IPS-NIHi7 (cell line): ENCODE measurements at regions not wholly inside any gene's neighbourhood (a gene's known extent, or its start where the extent isn't known, plus 50 kb on each side); places are given as distances from the start of the nearest gene placed in this dataset.
"Not testable (repeated sequence)": the region's sequence is repeated elsewhere in the genome, so short reads cannot be mapped to it uniquely, and the experiment has no call there.

ENCODE experiments used
- DNase-seq: peaks from one replicate; pipeline ENCODE4 v3.0.0; 2012; ENCODE audit warnings: mixed read lengths; ENCODE audit errors: extremely low spot score

GRCh38 chr5:102554082-102554481, 55.3 kb upstream of the SLCO6A1 start:
- DNase-seq, result no peak

GRCh38 chr5:102554728-102555127, 55.9 kb upstream of the SLCO6A1 start:
- peak; percentile 10 for DNase-seq

GRCh38 chr5:102561894-102562760, 63.3 kb upstream of the SLCO6A1 start:
- DNase-seq, result peak; percentile 70

- no peak for DNase-seq
Observed at GRCh38 chr5:102570747-102571146, 71.9 kb upstream of the SLCO6A1 start.

- no peak for DNase-seq
Observed at GRCh38 chr5:102578362-102578761, 79.6 kb upstream of the SLCO6A1 start.

GRCh38 chr5:102579379-102579778, 80.6 kb upstream of the SLCO6A1 start:
- no peak for DNase-seq

- DNase-seq, result no peak
Observed at GRCh38 chr5:102581011-102581410, 82.2 kb upstream of the SLCO6A1 start.

- no peak for DNase-seq
Observed at GRCh38 chr5:102582696-102583095, 83.9 kb upstream of the SLCO6A1 start.

- no peak for DNase-seq
Observed at GRCh38 chr5:102583276-102584124, 84.7 kb upstream of the SLCO6A1 start.

GRCh38 chr5:102589661-102590060, 90.9 kb upstream of the SLCO6A1 start:
- no peak for DNase-seq

GRCh38 chr5:102590467-102590866, 91.7 kb upstream of the SLCO6A1 start:
- no peak for DNase-seq

- no peak for DNase-seq
Observed at GRCh38 chr5:102591650-102592049, 92.8 kb upstream of the SLCO6A1 start.

- DNase-seq, result not testable (repeated sequence)
Observed at GRCh38 chr5:102592586-102592985, 93.8 kb upstream of the SLCO6A1 start.

- no peak for DNase-seq
Observed at GRCh38 chr5:102594192-102594591, 95.4 kb upstream of the SLCO6A1 start.

GRCh38 chr5:102595332-102595731, 96.5 kb upstream of the SLCO6A1 start:
- DNase-seq, result no peak

GRCh38 chr5:102596113-102596512, 97.3 kb upstream of the SLCO6A1 start:
- DNase-seq, result no peak

- DNase-seq, result no peak
Observed at GRCh38 chr5:102596951-102597350, 98.2 kb upstream of the SLCO6A1 start.

- no peak for DNase-seq
Observed at GRCh38 chr5:102599289-102599688, 100.5 kb upstream of the SLCO6A1 start.

GRCh38 chr5:102600964-102601363, 102.2 kb upstream of the SLCO6A1 start:
- no peak for DNase-seq

GRCh38 chr5:102603670-102604069, 104.9 kb upstream of the SLCO6A1 start:
- no peak for DNase-seq

GRCh38 chr5:102608414-102608813, 109.6 kb upstream of the SLCO6A1 start:
- DNase-seq, result no peak

- no peak for DNase-seq
Observed at GRCh38 chr5:102611312-102611711, 112.5 kb upstream of the SLCO6A1 start.

- DNase-seq, result no peak
Observed at GRCh38 chr5:102613661-102614060, 114.9 kb upstream of the SLCO6A1 start.
